CD4-positive, alpha-beta T cell (primary cell): ENCODE measurements at regions not wholly inside any gene's neighbourhood (a gene's known extent, or its start where the extent isn't known, plus 50 kb on each side); places are given as distances from the start of the nearest gene placed in this dataset.
"Not testable (repeated sequence)": the region's sequence is repeated elsewhere in the genome, so short reads cannot be mapped to it uniquely, and the experiment has no call there.

Source experiments
- ATAC-seq: fragments of 200-7000 bp; cut with Tn5 transposase; one replicate; pipeline ENCODE4 v1.10.0; 2022; ENCODE audit warnings: mild to moderate bottlenecking; ENCODE audit not compliant: poor library complexity
- CTCF ChIA-PET: fragments of 350-600 bp; sonication (Branson Sonifier 250); formaldehyde crosslinking; loops from one replicate; lab custom pipeline; 2021; ENCODE audit warnings: antibody characterized with exemption, inconsistent platforms; lab: Charles Lee
- POLR2A ChIA-PET: fragments of 350-600 bp; sonication (Branson Sonifier 250); formaldehyde crosslinking; loops from one replicate; lab custom pipeline; 2021; ENCODE audit warnings: antibody characterized with exemption, inconsistent platforms; lab: Charles Lee
- DNase-seq, 14 experiments: peaks; one replicate each; pipeline ENCODE4 v3.0.0-alpha.2; 2013 to 2020; ENCODE audit warnings: mixed read lengths in 2 of 14
- H3K27ac ChIP-seq, 2 donors: one replicate each; pipeline versions ENCODE4 v1.5.1 to v1.7.0; 2013; ENCODE audit warnings: low read length in 2 of 2, low read depth in 1 of 2, mild to moderate bottlenecking in 1 of 2
- H3K27me3 ChIP-seq, 2 experiments: 1 replicate in 1 of 2; 2 replicates in 1 of 2; pipeline versions ENCODE4 v1.6.1 to v1.7.0; 2013; ENCODE audit warnings: low read length in 2 of 2, control low read depth in 1 of 2, mild to moderate bottlenecking in 1 of 2, moderate library complexity in 1 of 2; ENCODE audit not compliant: insufficient read depth in 2 of 2, control insufficient read depth in 1 of 2
- H3K36me3 ChIP-seq: one replicate; pipeline ENCODE4 v1.6.1; 2013; ENCODE audit warnings: low read length, control low read depth; ENCODE audit not compliant: insufficient read depth
- H3K4me1 ChIP-seq: one replicate; pipeline ENCODE4 v1.6.1; 2013; ENCODE audit warnings: low read length, control low read depth; ENCODE audit not compliant: insufficient read depth
- H3K4me3 ChIP-seq: one replicate; pipeline ENCODE4 v1.5.1; 2013; ENCODE audit warnings: mild to moderate bottlenecking, low read length, moderate library complexity
- H3K9me3 ChIP-seq, 2 experiments: 1 replicate in 1 of 2; 2 replicates in 1 of 2; pipeline versions ENCODE4 v1.6.1 to v1.7.0; 2013; ENCODE audit warnings: low read length in 2 of 2, mild to moderate bottlenecking in 2 of 2, control low read depth in 1 of 2, moderate library complexity in 1 of 2; ENCODE audit not compliant: control insufficient read depth in 1 of 2, insufficient read depth in 1 of 2
- H3K27ac Mint-ChIP-seq: one replicate; pipeline ENCODE4 v1.8.0; 2020; ENCODE audit warnings: mixed read lengths
- H3K27me3 Mint-ChIP-seq: one replicate; pipeline ENCODE4 v1.8.0; 2021; ENCODE audit warnings: mixed read lengths
- H3K36me3 Mint-ChIP-seq: one replicate; pipeline ENCODE4 v1.8.0; 2021; ENCODE audit warnings: low read depth, mixed read lengths
- H3K4me1 Mint-ChIP-seq: one replicate; pipeline ENCODE4 v1.8.0; 2021; ENCODE audit warnings: low read depth, mixed read lengths
- H3K4me3 Mint-ChIP-seq: one replicate; pipeline ENCODE4 v1.8.0; 2020; ENCODE audit warnings: mild to moderate bottlenecking, mixed read lengths
- H3K9me3 Mint-ChIP-seq: one replicate; pipeline ENCODE4 v1.8.0; 2020; ENCODE audit warnings: mixed read lengths
- intact Hi-C, 2 experiments: fragments of 100-400 bp; cut with DNase I in 1 of 2; cut with micrococcal nuclease in 1 of 2; formaldehyde crosslinking; loops; one replicate each; pipeline versions ENCODE4 v1.15.1 to v1.9.0; 2023 to 2025; cut with DNase I, micrococcal nuclease
- TF ChIP-seq, protein P1 (sequence below): fragments of 200-600 bp; IDR thresholded peaks from one replicate; pipeline ENCODE4 v1.8.0; 2022; ENCODE audit warnings: antibody characterized with exemption, mild to moderate bottlenecking

DNA sequence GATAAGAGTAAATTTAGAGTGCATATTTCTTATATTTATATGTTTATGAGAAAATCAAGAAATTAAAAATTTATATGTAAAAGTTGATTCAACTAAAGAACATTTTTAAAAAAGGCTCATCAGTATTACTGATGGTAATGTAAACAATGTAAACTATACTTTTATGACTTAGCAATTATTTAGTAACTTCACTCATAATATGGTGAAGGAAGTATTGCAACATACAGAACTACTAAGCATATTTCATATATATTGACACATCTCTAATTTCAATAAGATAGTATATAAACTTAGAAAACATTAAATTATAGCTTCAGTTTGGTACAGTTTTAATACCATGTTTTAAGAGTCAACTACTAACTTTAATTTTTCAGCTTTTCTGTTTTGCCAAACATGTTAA is 512.8 kb upstream of the PCDH7 start:
- ChIA-PET POLR2A (no interaction called here), CTCF (no interaction called here)
- no peak overlapping the region for H3K4me3 ChIP-seq
- H3K4me3 Mint-ChIP-seq, result no peak overlapping the region
- TF ChIP-seq, protein P1, sequence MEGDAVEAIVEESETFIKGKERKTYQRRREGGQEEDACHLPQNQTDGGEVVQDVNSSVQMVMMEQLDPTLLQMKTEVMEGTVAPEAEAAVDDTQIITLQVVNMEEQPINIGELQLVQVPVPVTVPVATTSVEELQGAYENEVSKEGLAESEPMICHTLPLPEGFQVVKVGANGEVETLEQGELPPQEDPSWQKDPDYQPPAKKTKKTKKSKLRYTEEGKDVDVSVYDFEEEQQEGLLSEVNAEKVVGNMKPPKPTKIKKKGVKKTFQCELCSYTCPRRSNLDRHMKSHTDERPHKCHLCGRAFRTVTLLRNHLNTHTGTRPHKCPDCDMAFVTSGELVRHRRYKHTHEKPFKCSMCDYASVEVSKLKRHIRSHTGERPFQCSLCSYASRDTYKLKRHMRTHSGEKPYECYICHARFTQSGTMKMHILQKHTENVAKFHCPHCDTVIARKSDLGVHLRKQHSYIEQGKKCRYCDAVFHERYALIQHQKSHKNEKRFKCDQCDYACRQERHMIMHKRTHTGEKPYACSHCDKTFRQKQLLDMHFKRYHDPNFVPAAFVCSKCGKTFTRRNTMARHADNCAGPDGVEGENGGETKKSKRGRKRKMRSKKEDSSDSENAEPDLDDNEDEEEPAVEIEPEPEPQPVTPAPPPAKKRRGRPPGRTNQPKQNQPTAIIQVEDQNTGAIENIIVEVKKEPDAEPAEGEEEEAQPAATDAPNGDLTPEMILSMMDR, result no peak
- no peaks in the 10 kb centered on the region for H3K27me3 Mint-ChIP-seq
- no peaks in the 10 kb centered on the region for H3K4me1 Mint-ChIP-seq
- DNase-seq, result no peak
- ATAC-seq, result no peak
- no peak overlapping the region for H3K27ac ChIP-seq
- H3K27me3 ChIP-seq, result no peaks in the 10 kb centered on the region
- peaks cover 0 to 5% of the 10 kb centered on the region in 2 experiments for H3K9me3 ChIP-seq
- no peak overlapping the region for H3K27ac Mint-ChIP-seq
- no peaks in the 10 kb centered on the region for H3K36me3 Mint-ChIP-seq
- H3K4me1 ChIP-seq, result no peaks in the 10 kb centered on the region
- H3K36me3 ChIP-seq, result no peaks in the 10 kb centered on the region
- H3K9me3 Mint-ChIP-seq, result peaks cover 12% of the 10 kb centered on the region
- intact Hi-C loops, result no loop called here

DNA sequence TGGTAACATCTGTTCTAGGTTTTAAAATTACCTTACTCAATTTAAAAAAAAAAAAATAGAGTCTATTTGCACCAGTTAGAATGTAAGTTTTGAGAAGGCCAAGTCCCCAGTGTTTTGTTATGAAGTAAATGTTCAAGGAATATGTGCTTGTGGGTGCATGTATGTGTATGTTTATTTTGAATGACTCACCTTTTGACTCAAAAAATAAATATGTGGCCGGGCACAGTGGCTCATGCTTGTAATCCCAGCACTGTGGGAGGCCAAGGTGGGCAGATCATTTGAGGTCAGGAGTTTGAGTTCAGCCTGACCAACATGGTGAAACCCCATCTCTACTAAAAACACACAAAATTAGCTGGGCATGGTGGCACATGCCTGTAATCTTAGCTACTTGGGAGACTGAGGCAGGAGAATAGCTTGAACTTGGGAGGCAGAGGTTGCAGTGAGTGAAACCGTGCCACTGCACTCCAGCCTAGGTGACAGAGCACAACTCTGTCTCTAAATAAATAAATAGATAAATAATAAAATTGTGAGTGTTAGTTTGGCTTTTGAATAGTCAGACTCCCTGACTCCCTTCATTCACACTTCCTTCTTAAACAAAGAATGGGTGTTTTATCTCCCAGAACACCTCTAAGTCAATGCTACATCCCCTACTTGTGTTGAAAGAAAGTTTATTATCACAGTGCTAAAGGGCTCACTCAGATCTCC is 511.3 kb upstream of the PCDH7 start:
- no peak for ATAC-seq
- Mint-ChIP-seq H3K4me3 (no peak overlapping the region), H3K4me1 (no peaks in the 10 kb centered on the region), H3K27me3 (no peaks in the 10 kb centered on the region), H3K27ac (no peak overlapping the region), H3K36me3 (no peaks in the 10 kb centered on the region), H3K9me3 (peaks cover 10% of the 10 kb centered on the region)
- intact Hi-C loops, result no loop called here
- no peak overlapping the region for H3K4me3 ChIP-seq
- no peaks in the 10 kb centered on the region for H3K27me3 ChIP-seq
- no peaks in the 10 kb centered on the region for H3K36me3 ChIP-seq
- H3K4me1 ChIP-seq, result no peaks in the 10 kb centered on the region
- TF ChIP-seq, protein P1, result no peak
- H3K9me3 ChIP-seq, result peaks cover 0 to 5% of the 10 kb centered on the region in 2 experiments
- H3K27ac ChIP-seq, result no peak overlapping the region
- POLR2A ChIA-PET, result no interaction called here
- CTCF ChIA-PET, result no interaction called here
- DNase-seq, result no peak

DNA sequence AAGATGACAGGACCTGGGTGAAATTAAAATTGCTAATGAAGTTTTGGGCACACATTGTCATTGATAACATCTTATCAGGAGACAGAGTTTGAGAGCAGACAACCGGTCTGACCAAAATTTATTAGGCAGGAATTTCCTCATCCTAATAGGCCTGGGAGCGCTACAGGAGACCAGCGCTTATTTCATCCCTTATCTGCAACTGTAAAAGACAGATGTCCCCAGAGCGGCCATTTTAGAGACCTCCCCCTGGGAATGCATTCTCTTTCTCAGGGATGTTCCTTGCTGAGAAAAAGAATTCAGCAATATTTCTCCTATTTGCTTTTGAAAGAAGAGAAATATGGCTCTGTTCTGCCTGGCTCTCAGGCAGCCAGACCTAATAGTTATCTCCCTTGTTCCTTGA is 504.2 kb upstream of the PCDH7 start:
- H3K36me3 ChIP-seq, DNase-seq, intact Hi-C loops, CTCF ChIA-PET, H3K27ac Mint-ChIP-seq, POLR2A ChIA-PET, ATAC-seq, H3K4me3 ChIP-seq, H3K36me3 Mint-ChIP-seq, H3K4me3 Mint-ChIP-seq, H3K27me3 Mint-ChIP-seq, H3K4me1 Mint-ChIP-seq, H3K27me3 ChIP-seq, H3K4me1 ChIP-seq, H3K27ac ChIP-seq: not testable (repeated sequence)
- peaks cover 13% of the 10 kb centered on the region for H3K9me3 Mint-ChIP-seq
- peaks cover 0 to 15% of the 10 kb centered on the region in 2 experiments for H3K9me3 ChIP-seq

DNA sequence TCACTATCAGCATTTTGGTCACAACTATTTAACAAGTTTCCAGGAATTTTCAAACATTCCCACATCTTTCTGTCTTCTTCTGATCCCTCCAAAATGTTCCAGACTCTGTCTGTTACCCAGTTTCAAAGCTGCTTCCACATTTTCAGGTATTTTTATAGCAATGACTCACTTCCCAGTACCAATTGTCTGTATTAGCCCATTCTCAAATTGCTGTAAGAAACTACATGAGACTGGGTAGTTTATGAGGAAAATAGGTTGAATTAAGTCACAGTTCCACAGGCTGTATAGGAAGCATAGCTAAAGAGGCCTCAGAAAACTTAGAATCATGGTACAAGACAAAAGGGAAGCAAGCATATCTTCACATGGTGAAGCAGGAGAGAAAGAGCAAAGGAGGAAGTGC is 475.0 kb upstream of the PCDH7 start:
- no peaks in the 10 kb centered on the region for H3K4me1 ChIP-seq
- H3K9me3 Mint-ChIP-seq, result peaks cover 20% of the 10 kb centered on the region
- H3K4me3 ChIP-seq, result no peak overlapping the region
- H3K4me1 Mint-ChIP-seq, result no peaks in the 10 kb centered on the region
- ATAC-seq (no peak), DNase-seq (no peak)
- TF ChIP-seq, protein P1, result no peak
- no peaks in the 10 kb centered on the region for H3K36me3 Mint-ChIP-seq
- H3K27me3 Mint-ChIP-seq, result no peaks in the 10 kb centered on the region
- H3K27ac ChIP-seq, result no peak overlapping the region
- no peaks in the 10 kb centered on the region for H3K27me3 ChIP-seq
- intact Hi-C loops, result no loop called here
- ChIA-PET CTCF (no interaction called here), POLR2A (no interaction called here)
- H3K36me3 ChIP-seq, result no peaks in the 10 kb centered on the region
- H3K9me3 ChIP-seq, result peaks cover 0 to 12% of the 10 kb centered on the region in 2 experiments
- H3K27ac Mint-ChIP-seq, result no peak overlapping the region
- H3K4me3 Mint-ChIP-seq, result no peak overlapping the region
